Hematopoietic multipotent progenitor cell treated with erythropoietin and hydrocortisone succinate and interleukin-3 and kit ligand, for 4 days (in vitro differentiated cells): ENCODE measurements at regions not wholly inside any gene's neighbourhood (a gene's known extent, or its start where the extent isn't known, plus 50 kb on each side); places are given as distances from the start of the nearest gene placed in this dataset.
A peak's percentile ranks its signal among the peaks of the same experiment; 100 is the strongest.

Experiments used
- DNase-seq: peaks from one replicate; pipeline ENCODE4 v3.0.0-alpha.2; 2015

- DNase-seq, result peak; percentile 57
Observed at GRCh38 chr1:227449741-227450441, 113.5 kb upstream of the ZNF678 start.

GRCh38 chr1:227449051-227449450, 114.3 kb upstream of the ZNF678 start:
- DNase-seq, result peak; percentile 81

GRCh38 chr1:227447531-227447990, 115.8 kb upstream of the ZNF678 start:
- DNase-seq, result no peak

- no peak for DNase-seq
Observed at GRCh38 chr1:227445746-227446145, 117.6 kb upstream of the ZNF678 start.

- no peak for DNase-seq
Observed at GRCh38 chr1:227445092-227445674, 118.2 kb upstream of the ZNF678 start.

- DNase-seq, result peak; percentile 73
Observed at GRCh38 chr1:227440182-227440581, 121.9 kb upstream of the CDC42BPA start.

GRCh38 chr1:227437495-227438008, 119.3 kb upstream of the CDC42BPA start:
- DNase-seq, result peak; percentile 89

GRCh38 chr1:227434808-227435444, 116.6 kb upstream of the CDC42BPA start:
- DNase-seq, result no peak

GRCh38 chr1:227433663-227434341, 115.5 kb upstream of the CDC42BPA start:
- no peak for DNase-seq

GRCh38 chr1:227432981-227433380, 114.7 kb upstream of the CDC42BPA start:
- no peak for DNase-seq

- no peak for DNase-seq
Observed at GRCh38 chr1:227432181-227432535, 113.9 kb upstream of the CDC42BPA start.

- DNase-seq, result no peak
Observed at GRCh38 chr1:227429447-227430359, 111.4 kb upstream of the CDC42BPA start.

- DNase-seq, result no peak
Observed at GRCh38 chr1:227428803-227429202, 110.5 kb upstream of the CDC42BPA start.

- no peak for DNase-seq
Observed at GRCh38 chr1:227427411-227427810, 109.1 kb upstream of the CDC42BPA start.

- DNase-seq, result peak; percentile 37
Observed at GRCh38 chr1:227424953-227425352, 106.7 kb upstream of the CDC42BPA start.

GRCh38 chr1:227424159-227424680, 105.9 kb upstream of the CDC42BPA start:
- DNase-seq, result no peak

GRCh38 chr1:227422581-227422980, 104.3 kb upstream of the CDC42BPA start:
- no peak for DNase-seq

GRCh38 chr1:227420147-227420546, 101.9 kb upstream of the CDC42BPA start:
- no peak for DNase-seq

- no peak for DNase-seq
Observed at GRCh38 chr1:227417756-227418480, 99.6 kb upstream of the CDC42BPA start.

GRCh38 chr1:227416156-227416830, 98.0 kb upstream of the CDC42BPA start:
- no peak for DNase-seq
